Natural killer cell (primary cell): ENCODE measurements at regions not wholly inside any gene's neighbourhood (a gene's known extent, or its start where the extent isn't known, plus 50 kb on each side); places are given as distances from the start of the nearest gene placed in this dataset.

ENCODE experiments used
- ATAC-seq, 3 donors: fragments of 150-1000 bp in 2 of 3; fragments of 200-7000 bp in 1 of 3; cut with Tn5 transposase; 1 replicate in 1 of 3; 2 replicates in 2 of 3; pipeline ENCODE4 v1.10.0; 2021; ENCODE audit warnings: mild to moderate bottlenecking in 2 of 3, moderate library complexity in 2 of 3
- DNase-seq, 2 donors: peaks; one replicate each; pipeline versions ENCODE4 v3.0.0 to v3.0.0-alpha.2; 2013 to 2021; ENCODE audit warnings: mixed read lengths in 1 of 2
- H3K27ac ChIP-seq: one replicate; pipeline ENCODE4 v1.5.1; 2013; ENCODE audit warnings: mild to moderate bottlenecking, low read length
- H3K27me3 ChIP-seq: one replicate; pipeline ENCODE4 v1.6.1; 2013; ENCODE audit warnings: low read length; ENCODE audit not compliant: control insufficient read depth, insufficient read depth
- H3K36me3 ChIP-seq: one replicate; pipeline ENCODE4 v1.6.1; 2013; ENCODE audit warnings: low read length; ENCODE audit not compliant: control insufficient read depth, insufficient read depth
- H3K4me1 ChIP-seq: one replicate; pipeline ENCODE4 v1.6.1; 2013; ENCODE audit warnings: low read length; ENCODE audit not compliant: control insufficient read depth, insufficient read depth
- H3K4me3 ChIP-seq: one replicate; pipeline ENCODE4 v1.5.1; 2013; ENCODE audit warnings: low read length
- H3K9me3 ChIP-seq: one replicate; pipeline ENCODE4 v1.6.1; 2013; ENCODE audit warnings: low read length; ENCODE audit not compliant: control insufficient read depth, insufficient read depth
- H3K27ac Mint-ChIP-seq, 2 donors: one replicate each; pipeline ENCODE4 v1.8.0; 2022; ENCODE audit warnings: mild to moderate bottlenecking in 2 of 2, mixed read lengths in 2 of 2, moderate library complexity in 1 of 2
- H3K27me3 Mint-ChIP-seq, 2 donors: one replicate each; pipeline ENCODE4 v1.8.0; 2022; ENCODE audit warnings: low read depth in 2 of 2, mixed read lengths in 2 of 2
- H3K36me3 Mint-ChIP-seq: one replicate; pipeline ENCODE4 v1.8.0; 2022; ENCODE audit warnings: mixed read lengths
- H3K4me1 Mint-ChIP-seq, 2 donors: one replicate each; pipeline ENCODE4 v1.8.0; 2022; ENCODE audit warnings: mixed read lengths in 2 of 2
- H3K4me3 Mint-ChIP-seq: one replicate; pipeline ENCODE4 v1.8.0; 2022; ENCODE audit warnings: mild to moderate bottlenecking, moderate library complexity, mixed read lengths
- H3K9me3 Mint-ChIP-seq, 2 donors: one replicate each; pipeline ENCODE4 v1.8.0; 2022; ENCODE audit warnings: mixed read lengths in 2 of 2
- CTCF ChIP-seq: fragments of 200-600 bp; IDR thresholded peaks from one replicate; pipeline ENCODE4 v1.8.0; 2022; ENCODE audit warnings: antibody characterized with exemption
- WGBS: methylation state at CpG from one replicate; pipeline ENCODE4 v1.1.7; 2013; ENCODE audit warnings: missing lambda C conversion rate; ENCODE audit not compliant: insufficient coverage; 5-methylcytosine and 5-hydroxymethylcytosine counted together
- intact Hi-C: fragments of 100-400 bp; cut with micrococcal nuclease; formaldehyde crosslinking; loops from one replicate; pipeline ENCODE4 v1.14.2; 2022

- TF ChIP-seq CTCF: no peak
- 87% methylated on average over 7 of the region's 7 CpGs for WGBS
- no peaks in the 10 kb centered on the region for H3K27me3 ChIP-seq
- peaks cover 13% of the 10 kb centered on the region for H3K36me3 Mint-ChIP-seq
- no peaks in the 10 kb centered on the region for H3K4me1 Mint-ChIP-seq
- no peak overlapping the region for H3K27ac ChIP-seq
- DNase-seq (no peak), ATAC-seq (no peak)
- H3K27ac Mint-ChIP-seq: no peak overlapping the region
- no peaks in the 10 kb centered on the region for H3K36me3 ChIP-seq
- H3K4me3 Mint-ChIP-seq: no peak overlapping the region
- no peaks in the 10 kb centered on the region for H3K27me3 Mint-ChIP-seq
- H3K4me1 ChIP-seq: no peaks in the 10 kb centered on the region
- intact Hi-C loops: no loop called here
- no peak overlapping the region for H3K4me3 ChIP-seq
- peaks cover 17% of the 10 kb centered on the region for H3K9me3 ChIP-seq
- peaks cover 18 to 22% of the 10 kb centered on the region in 2 donors for H3K9me3 Mint-ChIP-seq
These were observed 1619.8 kb upstream of the PRMT6 start for GRCh38 chr1:105436589-105437259.

GRCh38 chr1:105437847-105438246, 1618.6 kb upstream of the PRMT6 start:
- Histone ChIP-seq H3K4me3 (no peak overlapping the region), H3K27ac (no peak overlapping the region), H3K4me1 (no peaks in the 10 kb centered on the region), H3K36me3 (no peaks in the 10 kb centered on the region), H3K27me3 (no peaks in the 10 kb centered on the region), H3K9me3 (peaks cover 17% of the 10 kb centered on the region)
- peaks cover 18 to 22% of the 10 kb centered on the region in 2 donors for H3K9me3 Mint-ChIP-seq
- no peaks in the 10 kb centered on the region for H3K4me1 Mint-ChIP-seq
- H3K36me3 Mint-ChIP-seq: peaks cover 13% of the 10 kb centered on the region
- no peaks in the 10 kb centered on the region for H3K27me3 Mint-ChIP-seq
- no peak overlapping the region for H3K4me3 Mint-ChIP-seq
- intact Hi-C loops: no loop called here
- 85% methylated on average over 1 of the region's 1 CpG for WGBS
- no peak for TF ChIP-seq CTCF
- ATAC-seq (no peak), DNase-seq (no peak)
- H3K27ac Mint-ChIP-seq: no peak overlapping the region

- H3K27me3 ChIP-seq: no peaks in the 10 kb centered on the region
- no peak overlapping the region for H3K27ac Mint-ChIP-seq
- no peak overlapping the region for H3K4me3 Mint-ChIP-seq
- no peak for DNase-seq
- WGBS: 63% methylated on average over 4 of the region's 4 CpGs
- H3K4me3 ChIP-seq: no peak overlapping the region
- no peaks in the 10 kb centered on the region for H3K27me3 Mint-ChIP-seq
- peaks cover 24 to 34% of the 10 kb centered on the region in 2 donors for H3K9me3 Mint-ChIP-seq
- H3K4me1 ChIP-seq: no peaks in the 10 kb centered on the region
- peaks cover 18% of the 10 kb centered on the region for H3K36me3 Mint-ChIP-seq
- no peak for ATAC-seq
- H3K4me1 Mint-ChIP-seq: no peaks in the 10 kb centered on the region
- H3K36me3 ChIP-seq: no peaks in the 10 kb centered on the region
- intact Hi-C loops: no loop called here
- no peak for TF ChIP-seq CTCF
- H3K9me3 ChIP-seq: no peaks in the 10 kb centered on the region
- no peak overlapping the region for H3K27ac ChIP-seq
These were observed 1613.6 kb upstream of the PRMT6 start for GRCh38 chr1:105442901-105443300.

GRCh38 chr1:105459759-105460158, 1596.7 kb upstream of the PRMT6 start:
- Histone ChIP-seq H3K4me1 (no peaks in the 10 kb centered on the region), H3K27me3 (no peaks in the 10 kb centered on the region), H3K36me3 (no peaks in the 10 kb centered on the region), H3K9me3 (no peaks in the 10 kb centered on the region), H3K27ac (no peak overlapping the region), H3K4me3 (no peak overlapping the region)
- ATAC-seq (no peak), DNase-seq (no peak)
- peaks cover 7 to 14% of the 10 kb centered on the region in 2 donors for H3K9me3 Mint-ChIP-seq
- no peak overlapping the region for H3K27ac Mint-ChIP-seq
- peaks cover 2% of the 10 kb centered on the region for H3K36me3 Mint-ChIP-seq
- H3K4me3 Mint-ChIP-seq: no peak overlapping the region
- intact Hi-C loops: no loop called here
- no peaks in the 10 kb centered on the region for H3K27me3 Mint-ChIP-seq
- H3K4me1 Mint-ChIP-seq: no peaks in the 10 kb centered on the region
- TF ChIP-seq CTCF: no peak
